ENCODE measurements at regions not wholly inside any gene's neighbourhood (a gene's known extent, or its start where the extent isn't known, plus 50 kb on each side); places are given as distances from the start of the nearest gene placed in this dataset.
A peak's percentile ranks its signal among the peaks of the same experiment; 100 is the strongest.

DNA sequence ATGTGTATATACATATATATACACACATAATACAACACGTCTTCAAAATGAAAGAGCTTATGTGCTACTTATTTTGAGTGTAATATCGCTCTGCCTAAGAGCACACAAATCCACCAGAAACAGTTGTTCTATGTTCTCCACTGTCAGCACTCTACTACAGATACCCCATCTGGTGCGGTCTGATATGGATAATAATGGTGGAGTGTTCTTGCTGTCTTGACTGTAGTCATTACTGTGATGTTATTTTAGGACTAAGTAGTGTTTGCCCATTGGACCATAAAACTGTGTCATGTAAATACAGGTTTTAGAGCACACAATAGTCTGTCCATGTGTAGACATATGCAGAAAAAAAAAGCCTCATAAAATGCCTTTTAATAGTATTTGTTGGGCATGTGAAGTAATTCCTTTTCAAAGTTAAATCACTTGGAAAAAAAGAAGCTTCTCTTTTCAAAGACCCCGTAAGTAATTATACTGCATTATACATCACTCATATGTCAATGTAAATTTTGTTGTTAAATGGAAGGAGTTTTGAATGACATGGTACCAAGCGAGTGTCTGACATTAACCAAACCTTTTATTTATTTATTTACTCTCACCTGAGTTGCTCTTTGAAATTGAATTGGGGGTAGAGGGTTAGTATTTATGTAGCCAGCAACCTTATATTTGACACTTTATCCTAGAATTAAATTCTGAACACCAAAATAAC, 1249.2 kb upstream of the ZEB2 start:
- Histone ChIP-seq H3K4me1 (ENCODE audit: control insufficient read depth, insufficient read depth, low read length) (peaks cover 6% of the 10 kb centered on the region; the same call in 1 of the 2 replicates), H3K4me3 (ENCODE audit: low read depth, low read length) (no peak overlapping the region), H3K36me3 (ENCODE audit: control insufficient read depth in 2 of 2, insufficient read depth in 1 of 2, low read length in 2 of 2) (no peaks in the 10 kb centered on the region), H3K27ac (ENCODE audit: extremely low read depth, low read depth, low read length) (no peak overlapping the region), H3K9me3 (ENCODE audit: control insufficient read depth, insufficient read depth, low read depth, low read length) (no peaks in the 10 kb centered on the region)
- ChIA-PET CTCF (interaction anchor here (0.8 kb wide), 1 partner anchor 104 kb away, joined by 3 read pairs; no protein-coding TSS in a partner anchor), POLR2A (no interaction called here)
- TF ChIP-seq ZNF670 (tag by site-specific recombination; IDR thresholded peaks at IDR 0.05; ENCODE audit: low read depth) (no peak), ZSCAN4 (tag by site-specific recombination; IDR thresholded peaks at IDR 0.05) (no peak), ZNF488 (tag by site-specific recombination; IDR thresholded peaks at IDR 0.05) (no peak), SP7 (tag by site-specific recombination; IDR thresholded peaks at IDR 0.05) (peak; percentile 25; the same call in 1 of the 2 replicates), FEZF1 (tag by site-specific recombination; IDR thresholded peaks at IDR 0.05) (peak; percentile 43), ZNF843 (tag by site-specific recombination; IDR thresholded peaks at IDR 0.05) (0 out of 2 replicates have a peak, but pooled peaks have one; percentile 38), ZNF121 (tag by site-specific recombination; IDR thresholded peaks at IDR 0.05) (no peak), ZNF473 (tag by site-specific recombination; IDR thresholded peaks at IDR 0.05) (no peak), KLF16 (tag by site-specific recombination; IDR thresholded peaks at IDR 0.05) (no peak), ZNF76 (tag by site-specific recombination; IDR thresholded peaks at IDR 0.05; ENCODE audit: borderline replicate concordance, low read depth) (no peak), YY1 (tag by site-specific recombination; IDR thresholded peaks at IDR 0.05) (no peak), ZNF660 (tag by site-specific recombination; IDR thresholded peaks at IDR 0.05) (no peak), OSR2 (tag by site-specific recombination; IDR thresholded peaks at IDR 0.05) (peak; percentile 41; the same call in 1 of the 2 replicates), TCF7L2 (IDR thresholded peaks at IDR 0.05; ENCODE audit: borderline replicate concordance, low read depth, low read length) (0 out of 2 replicates have a peak, but pooled peaks have one; percentile 30), PRDM6 (tag by site-specific recombination; IDR thresholded peaks at IDR 0.05) (peak; percentile 61), ZNF302 (tag by site-specific recombination; IDR thresholded peaks at IDR 0.05; ENCODE audit: low read depth) (no peak)
- TF ChIP-seq, protein P1, sequence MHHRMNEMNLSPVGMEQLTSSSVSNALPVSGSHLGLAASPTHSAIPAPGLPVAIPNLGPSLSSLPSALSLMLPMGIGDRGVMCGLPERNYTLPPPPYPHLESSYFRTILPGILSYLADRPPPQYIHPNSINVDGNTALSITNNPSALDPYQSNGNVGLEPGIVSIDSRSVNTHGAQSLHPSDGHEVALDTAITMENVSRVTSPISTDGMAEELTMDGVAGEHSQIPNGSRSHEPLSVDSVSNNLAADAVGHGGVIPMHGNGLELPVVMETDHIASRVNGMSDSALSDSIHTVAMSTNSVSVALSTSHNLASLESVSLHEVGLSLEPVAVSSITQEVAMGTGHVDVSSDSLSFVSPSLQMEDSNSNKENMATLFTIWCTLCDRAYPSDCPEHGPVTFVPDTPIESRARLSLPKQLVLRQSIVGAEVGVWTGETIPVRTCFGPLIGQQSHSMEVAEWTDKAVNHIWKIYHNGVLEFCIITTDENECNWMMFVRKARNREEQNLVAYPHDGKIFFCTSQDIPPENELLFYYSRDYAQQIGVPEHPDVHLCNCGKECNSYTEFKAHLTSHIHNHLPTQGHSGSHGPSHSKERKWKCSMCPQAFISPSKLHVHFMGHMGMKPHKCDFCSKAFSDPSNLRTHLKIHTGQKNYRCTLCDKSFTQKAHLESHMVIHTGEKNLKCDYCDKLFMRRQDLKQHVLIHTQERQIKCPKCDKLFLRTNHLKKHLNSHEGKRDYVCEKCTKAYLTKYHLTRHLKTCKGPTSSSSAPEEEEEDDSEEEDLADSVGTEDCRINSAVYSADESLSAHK (tag by site-specific recombination; IDR thresholded peaks at IDR 0.05) = 0 out of 2 replicates have a peak, but pooled peaks have one; percentile 30

GRCh38 chr2:145765874-145766273, 1246.0 kb upstream of the ZEB2 start:
- H3K4me3 ChIP-seq (ENCODE audit: low read depth, low read length) = no peak overlapping the region
- H3K9me3 ChIP-seq (ENCODE audit: control insufficient read depth, insufficient read depth, low read depth, low read length) = no peaks in the 10 kb centered on the region
- ChIA-PET POLR2A (interaction anchor here (0.6 to 0.7 kb wide), 2 partner anchors 12 to 36 kb away, joined by 4 to 7 read pairs; no protein-coding TSS in a partner anchor), CTCF (no interaction called here)
- TF ChIP-seq ZNF169 (tag by site-specific recombination; IDR thresholded peaks at IDR 0.05) (no peak), ZNF777 (tag by site-specific recombination; IDR thresholded peaks at IDR 0.05; ENCODE audit: borderline replicate concordance) (no peak), ZNF488 (tag by site-specific recombination; IDR thresholded peaks at IDR 0.05) (no peak), ZNF580 (tag by site-specific recombination; IDR thresholded peaks at IDR 0.05) (no peak), ZNF391 (tag by site-specific recombination; IDR thresholded peaks at IDR 0.05; ENCODE audit: borderline replicate concordance, low read depth) (no peak), ZNF350 (tag by site-specific recombination; IDR thresholded peaks at IDR 0.05) (no peak)
- TF ChIP-seq, protein P2, sequence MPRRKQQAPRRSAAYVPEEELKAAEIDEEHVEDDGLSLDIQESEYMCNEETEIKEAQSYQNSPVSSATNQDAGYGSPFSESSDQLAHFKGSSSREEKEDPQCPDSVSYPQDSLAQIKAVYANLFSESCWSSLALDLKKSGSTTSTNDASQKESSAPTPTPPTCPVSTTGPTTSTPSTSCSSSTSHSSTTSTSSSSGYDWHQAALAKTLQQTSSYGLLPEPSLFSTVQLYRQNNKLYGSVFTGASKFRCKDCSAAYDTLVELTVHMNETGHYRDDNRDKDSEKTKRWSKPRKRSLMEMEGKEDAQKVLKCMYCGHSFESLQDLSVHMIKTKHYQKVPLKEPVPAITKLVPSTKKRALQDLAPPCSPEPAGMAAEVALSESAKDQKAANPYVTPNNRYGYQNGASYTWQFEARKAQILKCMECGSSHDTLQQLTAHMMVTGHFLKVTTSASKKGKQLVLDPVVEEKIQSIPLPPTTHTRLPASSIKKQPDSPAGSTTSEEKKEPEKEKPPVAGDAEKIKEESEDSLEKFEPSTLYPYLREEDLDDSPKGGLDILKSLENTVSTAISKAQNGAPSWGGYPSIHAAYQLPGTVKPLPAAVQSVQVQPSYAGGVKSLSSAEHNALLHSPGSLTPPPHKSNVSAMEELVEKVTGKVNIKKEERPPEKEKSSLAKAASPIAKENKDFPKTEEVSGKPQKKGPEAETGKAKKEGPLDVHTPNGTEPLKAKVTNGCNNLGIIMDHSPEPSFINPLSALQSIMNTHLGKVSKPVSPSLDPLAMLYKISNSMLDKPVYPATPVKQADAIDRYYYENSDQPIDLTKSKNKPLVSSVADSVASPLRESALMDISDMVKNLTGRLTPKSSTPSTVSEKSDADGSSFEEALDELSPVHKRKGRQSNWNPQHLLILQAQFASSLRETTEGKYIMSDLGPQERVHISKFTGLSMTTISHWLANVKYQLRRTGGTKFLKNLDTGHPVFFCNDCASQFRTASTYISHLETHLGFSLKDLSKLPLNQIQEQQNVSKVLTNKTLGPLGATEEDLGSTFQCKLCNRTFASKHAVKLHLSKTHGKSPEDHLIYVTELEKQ (tag by site-specific recombination; IDR thresholded peaks at IDR 0.05; ENCODE audit: borderline replicate concordance) = no peak
- peaks cover 6% of the 10 kb centered on the region; the same call in 1 of the 2 replicates for H3K4me1 ChIP-seq (ENCODE audit: control insufficient read depth, insufficient read depth, low read length)
- H3K27ac ChIP-seq (ENCODE audit: extremely low read depth, low read depth, low read length) = no peak overlapping the region
- no peaks in the 10 kb centered on the region for H3K36me3 ChIP-seq (ENCODE audit: control insufficient read depth in 2 of 2, insufficient read depth in 1 of 2, low read length in 2 of 2)

Measured in HEK293 (cell line).